Ascending aorta (tissue), 2 donors: ENCODE measurements at regions not wholly inside any gene's neighbourhood (a gene's known extent, or its start where the extent isn't known, plus 50 kb on each side); places are given as distances from the start of the nearest gene placed in this dataset.

Experiments
- DNase-seq, 2 donors: peaks; one replicate each; pipeline ENCODE4 v3.0.0-alpha.2; 2019; ENCODE audit warnings: low spot score in 2 of 2
- H3K27ac ChIP-seq, 2 donors: fragments of 200-600 bp; sonication (generic); one replicate each; pipeline ENCODE4 v1.5.1; 2016 to 2017; ENCODE audit warnings: mild to moderate bottlenecking in 1 of 2
- H3K27me3 ChIP-seq: fragments of 200-600 bp; sonication (generic); one replicate; pipeline ENCODE4 v1.5.1; 2017
- H3K36me3 ChIP-seq, 2 donors: fragments of 200-600 bp; sonication (generic); one replicate each; pipeline ENCODE4 v1.5.1; 2016
- H3K4me1 ChIP-seq, 2 donors: fragments of 200-600 bp; sonication (generic); one replicate each; pipeline ENCODE4 v1.5.1; 2016 to 2017; ENCODE audit warnings: mild to moderate bottlenecking in 1 of 2
- H3K4me3 ChIP-seq, 2 donors: fragments of 200-600 bp; sonication (generic); one replicate each; pipeline ENCODE4 v1.5.1; 2016 to 2017; ENCODE audit warnings: mild to moderate bottlenecking in 1 of 2
- H3K9me3 ChIP-seq, 2 donors: fragments of 200-600 bp; sonication (generic); one replicate each; pipeline ENCODE4 v1.5.1; 2016
- intact Hi-C: fragments of 100-400 bp; cut with DNase I; formaldehyde crosslinking; loops from one replicate; pipeline ENCODE4 v1.15.1; 2023
- TF ChIP-seq, protein P1 (sequence below), 3 experiments: fragments of 200-600 bp in 2 of 3; fragments of 450-650 bp in 1 of 3; sonication (generic) in 2 of 3; IDR thresholded peaks; one replicate each; pipeline ENCODE4 v1.5.1; 2016 to 2019; ENCODE audit warnings: antibody characterized with exemption in 3 of 3, mild to moderate bottlenecking in 1 of 3, moderate library complexity in 1 of 3

DNA sequence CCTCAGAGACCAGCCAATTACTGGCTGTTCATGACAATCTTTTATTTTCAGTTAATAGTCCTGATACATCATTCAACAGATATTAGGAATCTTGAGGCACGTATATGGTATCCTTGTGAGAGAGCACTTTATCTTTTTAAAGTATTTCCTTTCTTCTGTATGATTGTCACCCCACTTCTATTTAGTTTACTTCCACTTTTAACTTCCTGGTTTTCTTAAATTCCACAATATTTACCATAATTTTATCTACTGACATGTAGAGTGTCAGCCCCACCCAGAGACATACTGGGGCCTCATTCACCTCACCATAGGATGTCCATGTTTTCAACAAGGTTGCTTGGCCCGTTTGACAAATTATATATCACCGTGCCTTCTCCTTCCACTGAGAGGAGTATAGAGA lies 182.9 kb upstream of the ID2 start:
- H3K36me3 ChIP-seq: no peaks in the 10 kb centered on the region
- H3K27me3 ChIP-seq: no peaks in the 10 kb centered on the region
- H3K27ac ChIP-seq: no peak overlapping the region
- H3K4me3 ChIP-seq: no peak overlapping the region
- H3K4me1 ChIP-seq: no peaks in the 10 kb centered on the region
- DNase-seq: no peak
- intact Hi-C loops: no loop called here
- no peaks in the 10 kb centered on the region for H3K9me3 ChIP-seq
- TF ChIP-seq, protein P1, sequence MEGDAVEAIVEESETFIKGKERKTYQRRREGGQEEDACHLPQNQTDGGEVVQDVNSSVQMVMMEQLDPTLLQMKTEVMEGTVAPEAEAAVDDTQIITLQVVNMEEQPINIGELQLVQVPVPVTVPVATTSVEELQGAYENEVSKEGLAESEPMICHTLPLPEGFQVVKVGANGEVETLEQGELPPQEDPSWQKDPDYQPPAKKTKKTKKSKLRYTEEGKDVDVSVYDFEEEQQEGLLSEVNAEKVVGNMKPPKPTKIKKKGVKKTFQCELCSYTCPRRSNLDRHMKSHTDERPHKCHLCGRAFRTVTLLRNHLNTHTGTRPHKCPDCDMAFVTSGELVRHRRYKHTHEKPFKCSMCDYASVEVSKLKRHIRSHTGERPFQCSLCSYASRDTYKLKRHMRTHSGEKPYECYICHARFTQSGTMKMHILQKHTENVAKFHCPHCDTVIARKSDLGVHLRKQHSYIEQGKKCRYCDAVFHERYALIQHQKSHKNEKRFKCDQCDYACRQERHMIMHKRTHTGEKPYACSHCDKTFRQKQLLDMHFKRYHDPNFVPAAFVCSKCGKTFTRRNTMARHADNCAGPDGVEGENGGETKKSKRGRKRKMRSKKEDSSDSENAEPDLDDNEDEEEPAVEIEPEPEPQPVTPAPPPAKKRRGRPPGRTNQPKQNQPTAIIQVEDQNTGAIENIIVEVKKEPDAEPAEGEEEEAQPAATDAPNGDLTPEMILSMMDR (IDR thresholded peaks at IDR 0.05): no peak

GRCh38 chr2:8500124-8501054 lies 181.5 kb upstream of the ID2 start:
- no peaks in the 10 kb centered on the region for H3K9me3 ChIP-seq
- no peak overlapping the region for H3K4me3 ChIP-seq
- no peak for DNase-seq
- no peak overlapping the region for H3K27ac ChIP-seq
- TF ChIP-seq, protein P1 (IDR thresholded peaks at IDR 0.05): no peak
- intact Hi-C loops: no loop called here
- no peaks in the 10 kb centered on the region for H3K4me1 ChIP-seq
- no peaks in the 10 kb centered on the region for H3K27me3 ChIP-seq
- H3K36me3 ChIP-seq: no peaks in the 10 kb centered on the region

- no peak for DNase-seq
- Histone ChIP-seq H3K9me3 (no peaks in the 10 kb centered on the region), H3K36me3 (no peaks in the 10 kb centered on the region), H3K27me3 (no peaks in the 10 kb centered on the region), H3K27ac (no peak overlapping the region), H3K4me3 (no peak overlapping the region), H3K4me1 (no peaks in the 10 kb centered on the region)
- intact Hi-C loops: no loop called here
- TF ChIP-seq, protein P1 (IDR thresholded peaks at IDR 0.05): no peak
Observed at GRCh38 chr2:8501061-8501720, 180.7 kb upstream of the ID2 start.

- Histone ChIP-seq H3K27ac (no peak overlapping the region), H3K4me3 (no peak overlapping the region), H3K36me3 (no peaks in the 10 kb centered on the region), H3K27me3 (no peaks in the 10 kb centered on the region), H3K9me3 (no peaks in the 10 kb centered on the region), H3K4me1 (no peaks in the 10 kb centered on the region)
- intact Hi-C loops: no loop called here
- DNase-seq: no peak
- TF ChIP-seq, protein P1 (IDR thresholded peaks at IDR 0.05): no peak
Observed at GRCh38 chr2:8502316-8502715, 179.5 kb upstream of the ID2 start.

DNA sequence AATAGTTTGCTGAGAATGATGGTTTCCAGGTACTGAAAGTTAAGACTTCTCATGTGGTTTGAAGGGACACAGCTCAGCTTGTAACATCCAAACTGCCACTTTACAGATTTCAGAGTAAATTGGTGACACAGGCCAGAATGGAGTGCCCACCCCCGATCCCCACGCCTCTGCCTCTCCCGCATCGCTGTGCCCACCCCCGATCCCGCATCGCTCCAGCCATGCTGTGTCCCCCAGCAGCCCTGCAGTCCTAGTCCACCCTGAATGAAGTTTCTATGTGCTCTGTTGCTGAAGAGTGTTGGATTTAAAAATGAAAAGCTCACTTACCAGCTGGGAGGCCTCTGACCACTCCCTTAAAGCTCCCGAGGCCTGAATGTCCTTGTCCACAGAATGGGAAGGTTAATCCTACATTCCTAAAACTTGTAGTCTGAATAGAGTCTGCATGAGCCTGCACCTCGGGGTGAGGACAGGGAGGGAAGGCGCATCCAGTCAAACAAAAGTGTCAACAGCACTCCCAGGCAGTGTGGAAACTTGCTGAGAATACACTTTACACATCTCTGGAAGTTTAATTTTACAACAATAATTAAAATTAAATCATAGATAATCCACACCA lies 176.4 kb upstream of the ID2 start:
- Histone ChIP-seq H3K36me3 (no peaks in the 10 kb centered on the region), H3K9me3 (no peaks in the 10 kb centered on the region), H3K4me1 (no peaks in the 10 kb centered on the region), H3K27me3 (no peaks in the 10 kb centered on the region), H3K4me3 (no peak overlapping the region), H3K27ac (no peak overlapping the region)
- intact Hi-C loops: no loop called here
- DNase-seq: no peak
- TF ChIP-seq, protein P1 (IDR thresholded peaks at IDR 0.05): no peak
